ENCODE measurements at regions not wholly inside any gene's neighbourhood (a gene's known extent, or its start where the extent isn't known, plus 50 kb on each side); places are given as distances from the start of the nearest gene placed in this dataset.

DNA sequence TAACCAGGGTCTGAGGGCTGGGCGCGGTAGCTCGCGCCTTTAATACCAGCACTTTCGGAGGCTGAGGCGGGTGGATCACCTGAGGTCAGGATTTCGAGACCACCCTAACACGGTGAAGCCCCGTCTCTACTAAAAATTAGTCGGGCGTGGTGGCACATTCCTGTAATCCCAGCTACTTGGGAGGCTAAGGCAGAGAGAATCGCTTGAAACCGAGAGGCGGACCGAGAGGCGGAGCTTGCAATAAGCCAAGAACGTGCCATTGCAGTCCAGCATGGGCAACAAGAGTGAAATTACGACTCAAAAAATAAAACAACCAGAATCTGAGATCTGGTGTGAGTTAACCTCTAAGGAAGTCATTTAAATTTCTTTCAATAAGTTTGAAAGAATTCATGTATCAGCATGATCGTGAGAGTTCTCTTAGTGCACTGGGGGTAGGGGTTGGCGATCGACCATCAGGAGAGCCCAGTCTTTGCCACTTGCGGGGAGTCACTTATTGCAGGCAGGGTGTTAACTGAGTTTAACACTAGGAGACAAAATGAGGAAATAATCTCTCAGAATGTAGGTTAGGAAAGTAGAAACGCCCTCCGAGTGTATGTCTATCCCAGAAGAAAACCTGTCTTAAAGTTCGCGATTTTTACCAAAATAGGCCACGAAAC, 206.5 kb upstream of the ZNF184 start:
- H3K9me3 Mint-ChIP-seq: peaks cover 0 to under 1% of the 10 kb centered on the region in 2 experiments; a peak in 3 of 5 replicates
- H3K79me1 ChIP-seq (ENCODE audit: insufficient read depth, low read depth, low read length, poor library complexity, severe bottlenecking): no peaks in the 10 kb centered on the region
- TF ChIP-seq, protein P1, sequence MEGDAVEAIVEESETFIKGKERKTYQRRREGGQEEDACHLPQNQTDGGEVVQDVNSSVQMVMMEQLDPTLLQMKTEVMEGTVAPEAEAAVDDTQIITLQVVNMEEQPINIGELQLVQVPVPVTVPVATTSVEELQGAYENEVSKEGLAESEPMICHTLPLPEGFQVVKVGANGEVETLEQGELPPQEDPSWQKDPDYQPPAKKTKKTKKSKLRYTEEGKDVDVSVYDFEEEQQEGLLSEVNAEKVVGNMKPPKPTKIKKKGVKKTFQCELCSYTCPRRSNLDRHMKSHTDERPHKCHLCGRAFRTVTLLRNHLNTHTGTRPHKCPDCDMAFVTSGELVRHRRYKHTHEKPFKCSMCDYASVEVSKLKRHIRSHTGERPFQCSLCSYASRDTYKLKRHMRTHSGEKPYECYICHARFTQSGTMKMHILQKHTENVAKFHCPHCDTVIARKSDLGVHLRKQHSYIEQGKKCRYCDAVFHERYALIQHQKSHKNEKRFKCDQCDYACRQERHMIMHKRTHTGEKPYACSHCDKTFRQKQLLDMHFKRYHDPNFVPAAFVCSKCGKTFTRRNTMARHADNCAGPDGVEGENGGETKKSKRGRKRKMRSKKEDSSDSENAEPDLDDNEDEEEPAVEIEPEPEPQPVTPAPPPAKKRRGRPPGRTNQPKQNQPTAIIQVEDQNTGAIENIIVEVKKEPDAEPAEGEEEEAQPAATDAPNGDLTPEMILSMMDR (conservative IDR thresholded peaks at IDR 0.05): no peak
- DNase-seq: no peak
- no peak overlapping the region for H3K27ac ChIP-seq (ENCODE audit: insufficient read length, low read depth, low read length)
- H3K27me3 ChIP-seq (ENCODE audit: insufficient read depth, low read length): peaks cover 16% of the 10 kb centered on the region; the same call in 1 of the 2 replicates
- H3K14ac ChIP-seq (ENCODE audit: insufficient read depth, low read length): no peak overlapping the region
- no peak overlapping the region for H3K56ac ChIP-seq (ENCODE audit: insufficient read length, low read depth, low read length)
- H3K36me3 Mint-ChIP-seq (ENCODE audit: insufficient read depth in 1 of 3, low read depth in 3 of 3): no peaks in the 10 kb centered on the region
- peak overlapping the region; percentile 99 for H3K4me2 ChIP-seq (ENCODE audit: insufficient read depth, insufficient read length, low read length)
- H4K8ac ChIP-seq (replicated peaks; ENCODE audit: insufficient read length, low read depth, low read length): no peak overlapping the region
- H2AK5ac ChIP-seq (ENCODE audit: insufficient read length, low read length): no peak overlapping the region
- H2AFZ ChIP-seq (ENCODE audit: low read length): no peak overlapping the region
- no CpG with 5 or more reads among the region's 27 CpGs for WGBS (ENCODE audit: extremely low coverage, insufficient read length, low lambda C conversion rate)
- no peak overlapping the region for H3K4ac ChIP-seq (ENCODE audit: low read depth, low read length)
- no peak overlapping the region for H3K18ac ChIP-seq (ENCODE audit: insufficient read length, low read depth, low read length)
- H2BK5ac ChIP-seq (ENCODE audit: insufficient read length, low read length): no peak overlapping the region
- H3K23me2 ChIP-seq (ENCODE audit: insufficient read length, low read depth, low read length, poor library complexity, severe bottlenecking): peaks cover 19% of the 10 kb centered on the region
- no peaks in the 10 kb centered on the region for H4K20me1 ChIP-seq (ENCODE audit: control insufficient read depth, insufficient read depth, insufficient read length)
- H2BK12ac ChIP-seq (ENCODE audit: insufficient read length, low read depth, low read length): no peak overlapping the region
- no peak overlapping the region for H3K27ac Mint-ChIP-seq
- no peak overlapping the region for H2BK120ac ChIP-seq (ENCODE audit: low read depth, low read length, poor library complexity, severe bottlenecking)
- peaks cover 73% of the 10 kb centered on the region for H3K27me3 Mint-ChIP-seq (ENCODE audit: low read depth)
- no peaks in the 10 kb centered on the region for H3K9me3 ChIP-seq (ENCODE audit: control insufficient read depth, low read depth, low read length)
- no peak overlapping the region for H3T11ph ChIP-seq (ENCODE audit: low read length)
- no peak overlapping the region for H2BK15ac ChIP-seq (ENCODE audit: low read depth, low read length)
- peak overlapping the region; percentile 12 for H3K9ac ChIP-seq (ENCODE audit: extremely low read depth, insufficient read length, low read length)
- H3K23ac ChIP-seq (ENCODE audit: insufficient read length, low read depth, low read length): no peak overlapping the region
- H3K79me2 ChIP-seq (ENCODE audit: insufficient read depth, low read length): no peaks in the 10 kb centered on the region
- peaks cover 18 to 21% of the 10 kb centered on the region in 2 experiments for H3K4me1 Mint-ChIP-seq
- H3K4me3 Mint-ChIP-seq: peak overlapping the region; percentile 69 to 88
- H4K5ac ChIP-seq (ENCODE audit: insufficient read length, low read depth, low read length): no peak overlapping the region
- no peak overlapping the region for H2BK20ac ChIP-seq (ENCODE audit: low read depth, low read length, poor library complexity, severe bottlenecking)
- no peaks in the 10 kb centered on the region for H3K4me1 ChIP-seq (ENCODE audit: insufficient read depth, low read length)
- H4K91ac ChIP-seq (ENCODE audit: insufficient read length, low read depth, low read length): no peak overlapping the region
